Colonic mucosa (tissue), 4 donors: ENCODE measurements at regions not wholly inside any gene's neighbourhood (a gene's known extent, or its start where the extent isn't known, plus 50 kb on each side); places are given as distances from the start of the nearest gene placed in this dataset.
"Not testable (repeated sequence)": the region's sequence is repeated elsewhere in the genome, so short reads cannot be mapped to it uniquely, and the experiment has no call there.

Experiments
- DNase-seq: peaks from one replicate; pipeline ENCODE4 v3.0.0-alpha.2; 2020
- H3K27ac ChIP-seq: fragments of 200-600 bp; one replicate; pipeline ENCODE4 v1.8.0; 2021
- H3K27me3 ChIP-seq: fragments of 200-600 bp; one replicate; pipeline ENCODE4 v1.8.0; 2021
- H3K36me3 ChIP-seq: fragments of 200-600 bp; one replicate; pipeline ENCODE4 v1.8.0; 2021
- H3K4me1 ChIP-seq: fragments of 200-600 bp; one replicate; pipeline ENCODE4 v1.8.0; 2021; ENCODE audit warnings: mild to moderate bottlenecking
- H3K4me3 ChIP-seq: fragments of 200-600 bp; one replicate; pipeline ENCODE4 v1.8.0; 2021
- H3K9ac ChIP-seq, 2 donors: one replicate each; pipeline ENCODE4 v1.7.0; 2013; ENCODE audit warnings: control low read depth in 2 of 2, low read depth in 2 of 2, low read length in 2 of 2
- H3K9me3 ChIP-seq: fragments of 200-600 bp; one replicate; pipeline ENCODE4 v1.8.0; 2021
- intact Hi-C: fragments of 100-400 bp; cut with DNase I; formaldehyde crosslinking; loops from one replicate; pipeline ENCODE4 v1.14.1; 2022
- TF ChIP-seq, protein P1 (sequence below): fragments of 200-600 bp; IDR thresholded peaks from one replicate; pipeline ENCODE4 v1.8.0; 2022; ENCODE audit warnings: antibody characterized with exemption, mild to moderate bottlenecking
- donor health status: healthy.
- donor health status: DM: no; HTN: no; CAD: no.
- donor health status: DM: no; HTN: no; CAD: no.

DNA sequence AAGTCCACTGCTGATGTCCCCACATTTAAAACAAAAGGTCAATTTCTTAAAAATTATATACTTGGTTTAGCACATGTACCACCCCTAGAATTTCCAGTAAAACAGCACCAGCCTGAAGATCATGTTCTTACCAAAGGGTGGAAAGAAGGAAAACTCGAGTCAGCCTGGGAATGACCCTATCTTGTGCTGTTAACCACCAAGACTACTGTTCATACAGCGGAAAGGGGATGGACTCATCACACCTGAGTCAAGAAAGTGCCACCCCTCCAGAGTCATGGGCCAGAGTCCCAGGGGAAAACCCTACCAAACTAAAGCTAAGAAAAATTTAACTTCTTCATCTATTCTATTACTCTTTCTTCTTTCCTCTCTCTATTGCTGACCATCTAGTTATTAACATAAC lies 113.6 kb upstream of the PPM1J start:
- no peaks in the 10 kb centered on the region for H3K27me3 ChIP-seq
- no peak overlapping the region for H3K4me3 ChIP-seq
- intact Hi-C loops: no loop called here
- H3K27ac ChIP-seq: no peak overlapping the region
- TF ChIP-seq, protein P1, sequence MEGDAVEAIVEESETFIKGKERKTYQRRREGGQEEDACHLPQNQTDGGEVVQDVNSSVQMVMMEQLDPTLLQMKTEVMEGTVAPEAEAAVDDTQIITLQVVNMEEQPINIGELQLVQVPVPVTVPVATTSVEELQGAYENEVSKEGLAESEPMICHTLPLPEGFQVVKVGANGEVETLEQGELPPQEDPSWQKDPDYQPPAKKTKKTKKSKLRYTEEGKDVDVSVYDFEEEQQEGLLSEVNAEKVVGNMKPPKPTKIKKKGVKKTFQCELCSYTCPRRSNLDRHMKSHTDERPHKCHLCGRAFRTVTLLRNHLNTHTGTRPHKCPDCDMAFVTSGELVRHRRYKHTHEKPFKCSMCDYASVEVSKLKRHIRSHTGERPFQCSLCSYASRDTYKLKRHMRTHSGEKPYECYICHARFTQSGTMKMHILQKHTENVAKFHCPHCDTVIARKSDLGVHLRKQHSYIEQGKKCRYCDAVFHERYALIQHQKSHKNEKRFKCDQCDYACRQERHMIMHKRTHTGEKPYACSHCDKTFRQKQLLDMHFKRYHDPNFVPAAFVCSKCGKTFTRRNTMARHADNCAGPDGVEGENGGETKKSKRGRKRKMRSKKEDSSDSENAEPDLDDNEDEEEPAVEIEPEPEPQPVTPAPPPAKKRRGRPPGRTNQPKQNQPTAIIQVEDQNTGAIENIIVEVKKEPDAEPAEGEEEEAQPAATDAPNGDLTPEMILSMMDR: no peak
- no peaks in the 10 kb centered on the region for H3K36me3 ChIP-seq
- H3K4me1 ChIP-seq: no peaks in the 10 kb centered on the region
- DNase-seq: no peak
- H3K9me3 ChIP-seq: no peaks in the 10 kb centered on the region
- no peak overlapping the region for H3K9ac ChIP-seq

DNA sequence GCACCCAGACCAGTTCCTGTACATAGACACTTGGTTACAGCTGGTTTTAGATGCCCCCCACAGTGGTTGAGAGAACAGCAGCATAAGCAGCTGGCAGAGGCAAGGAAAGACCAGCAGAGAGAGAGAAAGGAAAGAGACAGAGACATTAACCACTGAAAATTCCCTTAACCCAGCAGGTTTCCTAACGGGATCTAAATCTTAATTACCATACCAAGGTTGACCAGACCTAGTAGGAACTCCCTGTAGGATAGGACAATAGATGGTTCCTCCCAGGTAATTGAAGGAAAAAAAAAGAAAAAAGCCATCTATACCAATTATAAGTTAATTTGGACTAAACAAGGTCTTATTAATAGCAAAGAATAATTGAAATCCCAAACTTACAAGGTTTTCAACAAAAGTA lies 112.3 kb upstream of the PPM1J start:
- H3K9ac ChIP-seq, H3K9me3 ChIP-seq, H3K27ac ChIP-seq, intact Hi-C loops, H3K36me3 ChIP-seq, H3K27me3 ChIP-seq, DNase-seq, H3K4me1 ChIP-seq, H3K4me3 ChIP-seq: not testable (repeated sequence)

DNA sequence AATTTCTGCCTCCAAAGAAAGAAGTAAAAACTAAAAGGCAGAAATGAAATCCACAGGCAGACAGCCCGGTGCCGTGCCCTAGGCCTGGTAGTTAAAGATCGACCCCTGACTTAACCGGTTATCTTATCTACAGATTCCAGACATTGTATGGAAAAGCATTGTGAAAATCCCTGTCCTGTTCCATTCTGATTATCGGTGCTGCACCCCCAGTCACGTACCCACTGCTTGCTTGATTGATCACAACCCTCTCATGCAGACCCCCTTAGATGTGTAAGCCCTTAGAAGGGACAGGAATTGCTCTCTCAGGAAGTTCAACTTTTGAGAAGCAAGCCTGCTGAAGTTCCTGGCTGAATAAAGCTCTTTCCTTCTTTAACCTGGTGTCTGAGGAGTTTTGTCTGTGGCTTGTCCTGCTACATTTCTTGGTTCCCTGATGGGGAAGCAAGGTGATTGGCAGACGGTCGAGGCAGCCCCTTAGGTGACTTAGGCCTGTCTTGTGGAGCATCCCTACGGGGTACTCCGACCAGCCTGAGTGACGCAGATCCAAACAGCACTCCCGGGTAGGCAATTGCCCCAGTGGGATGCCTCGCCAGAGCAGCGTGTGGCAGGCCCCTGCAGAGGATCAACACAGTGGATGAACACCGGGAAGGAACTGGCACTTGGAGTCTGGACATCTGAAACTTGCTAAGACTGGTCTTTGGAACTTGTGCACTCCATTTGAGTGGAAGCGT lies 111.2 kb upstream of the PPM1J start:
- H3K27ac ChIP-seq: no peak overlapping the region
- no peaks in the 10 kb centered on the region for H3K9me3 ChIP-seq
- H3K9ac ChIP-seq: no peak overlapping the region
- no peaks in the 10 kb centered on the region for H3K27me3 ChIP-seq
- H3K36me3 ChIP-seq: no peaks in the 10 kb centered on the region
- TF ChIP-seq, protein P1: no peak
- intact Hi-C loops: no loop called here
- no peak for DNase-seq
- H3K4me1 ChIP-seq: no peaks in the 10 kb centered on the region
- no peak overlapping the region for H3K4me3 ChIP-seq

DNA sequence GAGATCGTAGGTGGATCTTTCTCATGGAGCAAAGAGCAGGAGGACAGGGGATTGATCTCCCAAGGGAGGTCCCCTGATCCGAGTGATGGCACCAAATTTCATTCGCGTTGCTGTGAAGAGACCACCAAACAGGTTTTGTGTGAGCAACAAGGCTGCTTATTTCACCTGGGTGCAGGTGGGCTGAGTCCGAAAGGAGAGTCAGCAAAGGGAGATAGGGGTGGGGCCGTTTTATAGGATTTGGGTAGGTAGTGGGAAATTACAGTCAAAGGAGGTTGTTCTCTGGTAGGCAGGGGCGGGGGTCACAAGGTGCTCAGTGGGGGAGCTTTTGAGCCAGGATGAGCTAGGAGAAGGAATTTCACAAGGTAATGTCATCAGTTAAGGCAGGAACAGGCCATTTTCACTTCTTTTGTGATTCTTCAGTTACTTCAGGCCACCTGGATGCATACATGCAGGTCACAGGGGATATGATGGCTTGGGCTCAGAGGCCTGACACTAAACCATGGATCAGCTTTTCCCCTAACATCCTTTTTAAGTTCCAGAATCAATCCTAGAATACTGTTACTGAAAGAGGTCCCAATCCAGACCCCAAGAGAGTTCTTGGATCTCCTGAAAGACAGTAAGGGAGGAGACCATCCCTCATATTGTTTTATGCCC lies 110.6 kb upstream of the PPM1J start:
- H3K27ac ChIP-seq, H3K4me3 ChIP-seq, DNase-seq, H3K36me3 ChIP-seq, H3K9me3 ChIP-seq, H3K27me3 ChIP-seq, intact Hi-C loops, H3K4me1 ChIP-seq, H3K9ac ChIP-seq: not testable (repeated sequence)

DNA sequence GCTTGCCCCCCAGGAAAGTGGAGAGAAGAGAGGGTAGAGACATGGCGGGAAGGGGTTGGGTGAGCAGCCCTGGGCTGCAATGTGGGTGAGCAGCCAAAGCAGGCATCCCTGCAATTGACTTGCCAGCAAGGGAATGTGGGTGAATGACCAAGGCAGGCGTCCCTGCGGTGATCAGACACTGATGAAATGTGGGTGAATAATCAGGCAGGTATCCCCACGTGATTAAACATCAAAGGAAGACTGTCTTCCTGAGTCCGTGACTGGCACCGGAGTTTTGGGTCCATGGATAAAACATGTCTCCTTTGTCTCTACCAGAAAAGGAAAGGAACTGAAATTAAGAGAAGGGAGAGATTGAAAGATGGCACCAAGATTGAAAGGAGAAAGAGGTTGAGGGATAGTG lies 109.9 kb upstream of the PPM1J start:
- H3K4me3 ChIP-seq, DNase-seq, H3K9ac ChIP-seq, intact Hi-C loops, H3K9me3 ChIP-seq, H3K27ac ChIP-seq, H3K4me1 ChIP-seq, H3K27me3 ChIP-seq, H3K36me3 ChIP-seq: not testable (repeated sequence)

DNA sequence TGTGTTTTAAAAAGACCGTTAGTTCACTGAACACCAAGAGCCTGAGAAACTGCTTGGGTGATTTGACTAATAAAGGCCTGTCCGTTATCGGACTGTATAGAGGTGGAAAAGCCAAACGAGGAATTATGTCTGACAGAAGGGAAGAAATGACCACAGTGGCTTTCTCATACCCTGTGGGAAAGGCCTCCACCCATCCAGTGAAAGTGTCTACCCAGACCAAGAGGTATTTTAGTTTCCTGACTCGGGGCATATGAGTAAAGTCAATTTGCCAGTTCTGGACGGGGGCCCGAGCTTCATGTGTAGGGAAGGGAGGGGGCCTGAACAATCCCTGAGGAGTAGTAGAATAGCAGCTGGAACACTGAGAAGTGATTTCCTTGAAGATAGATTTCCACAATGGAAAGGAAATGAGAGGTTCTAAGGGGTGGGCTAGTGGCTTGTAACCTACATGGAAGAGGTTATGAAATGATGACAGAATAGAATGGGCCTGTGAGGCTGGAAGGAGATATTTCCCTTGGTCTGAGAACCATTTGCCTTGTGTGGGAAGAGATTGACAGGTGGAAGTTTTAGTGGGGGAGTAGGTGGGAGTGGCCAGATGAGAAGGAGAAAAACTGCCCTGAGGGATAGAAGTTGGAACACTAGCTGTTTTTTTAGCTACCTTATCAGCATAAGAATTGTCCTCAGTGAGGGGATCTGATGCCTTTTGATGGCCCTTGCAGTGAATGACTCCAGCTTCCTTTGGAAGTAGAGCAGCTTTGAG lies 106.4 kb upstream of the PPM1J start:
- DNase-seq, intact Hi-C loops, H3K4me3 ChIP-seq, H3K27ac ChIP-seq, H3K4me1 ChIP-seq, H3K27me3 ChIP-seq, H3K9ac ChIP-seq, H3K36me3 ChIP-seq, H3K9me3 ChIP-seq: not testable (repeated sequence)

DNA sequence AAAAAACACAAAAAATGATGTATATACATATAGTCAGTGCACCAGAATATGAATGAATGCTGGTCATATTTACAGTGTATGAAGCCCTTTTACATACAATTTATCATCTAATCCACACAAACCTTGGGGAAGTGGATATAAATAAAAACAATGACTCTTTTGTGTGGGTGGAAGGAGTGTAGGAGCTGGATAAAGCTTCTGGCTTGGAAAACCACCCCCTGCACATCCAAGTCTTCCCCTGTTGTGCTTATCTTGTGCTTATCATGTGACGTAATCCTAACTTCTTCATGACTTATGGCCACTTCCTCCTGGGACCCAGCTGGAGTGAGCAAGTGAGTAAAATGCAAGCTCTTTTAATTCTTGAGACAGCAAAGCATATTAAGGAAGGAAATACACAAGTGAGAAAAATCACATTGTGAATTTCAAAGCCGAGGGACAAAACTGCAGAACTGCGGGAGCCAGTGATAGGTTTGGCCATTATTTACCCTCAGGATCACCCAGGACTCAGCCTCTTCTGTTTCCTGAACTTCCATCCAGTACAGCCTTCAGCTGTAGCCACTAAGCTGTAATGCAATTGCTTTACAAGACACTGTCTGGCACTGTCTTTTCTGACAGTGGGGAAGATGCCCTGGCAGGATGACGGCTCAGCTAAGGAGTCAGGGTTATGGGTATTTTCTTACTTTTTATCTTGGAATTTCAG lies 104.0 kb upstream of the PPM1J start:
- peak; percentile 21 for DNase-seq

More for the DNA sequence above, 104.0 kb upstream of the PPM1J start:
- H3K9me3 ChIP-seq: no peaks in the 10 kb centered on the region
- no peaks in the 10 kb centered on the region for H3K4me1 ChIP-seq
- H3K27me3 ChIP-seq: no peaks in the 10 kb centered on the region
- H3K9ac ChIP-seq: no peak overlapping the region
- intact Hi-C loops: no loop called here
- H3K4me3 ChIP-seq: no peak overlapping the region
- TF ChIP-seq, protein P1: no peak
- H3K27ac ChIP-seq: no peak overlapping the region
- H3K36me3 ChIP-seq: no peaks in the 10 kb centered on the region
